Fibroblast of lung (primary cell): ENCODE measurements at regions not wholly inside any gene's neighbourhood (a gene's known extent, or its start where the extent isn't known, plus 50 kb on each side); places are given as distances from the start of the nearest gene placed in this dataset.

ENCODE experiments used
- DNase-seq, 2 donors: peaks; one replicate each; pipeline versions ENCODE4 v3.0.0 to v3.0.0-alpha.2; 2010; ENCODE audit warnings: low read depth in 2 of 2
- H2AFZ ChIP-seq: 2 replicates; pipeline ENCODE4 v1.5.1; 2012; ENCODE audit warnings: low read length, control low read depth, inconsistent platforms
- H3K27ac ChIP-seq: 2 replicates; pipeline ENCODE4 v1.5.1; 2011; ENCODE audit warnings: low read length, control low read depth; ENCODE audit not compliant: insufficient read depth
- H3K27me3 ChIP-seq: 2 replicates; pipeline ENCODE4 v1.5.1; 2011; ENCODE audit warnings: mild to moderate bottlenecking, low read length; ENCODE audit not compliant: control insufficient read depth, insufficient read depth
- H3K36me3 ChIP-seq: 2 replicates; pipeline ENCODE4 v1.5.1; 2011; ENCODE audit warnings: low read length; ENCODE audit not compliant: control insufficient read depth, insufficient read depth
- H3K4me1 ChIP-seq: 2 replicates; pipeline ENCODE4 v1.5.1; 2011; ENCODE audit warnings: low read length; ENCODE audit not compliant: control insufficient read depth, insufficient read depth; ENCODE audit errors: extremely low read depth
- H3K4me2 ChIP-seq: 2 replicates; pipeline ENCODE4 v1.5.1; 2011; ENCODE audit warnings: low read length, control low read depth; ENCODE audit not compliant: insufficient read depth; ENCODE audit errors: extremely low read depth
- H3K4me3 ChIP-seq, 4 experiments: fragments of 200-600 bp in 1 of 4; sonication (generic) in 1 of 4; replicated peaks in 1 of 4; 2 replicates each; pipeline ENCODE4 v1.5.1; 2011 to 2016; ENCODE audit warnings: low read length in 4 of 4, low read depth in 3 of 4, mild to moderate bottlenecking in 3 of 4, control low read depth in 2 of 4, inconsistent platforms in 1 of 4, mixed read lengths in 1 of 4; ENCODE audit not compliant: insufficient read depth in 1 of 4; ENCODE audit errors: control extremely low read depth in 1 of 4
- H3K79me2 ChIP-seq: 2 replicates; pipeline ENCODE4 v1.5.1; 2012; ENCODE audit warnings: mild to moderate bottlenecking, low read length, inconsistent platforms; ENCODE audit not compliant: control insufficient read depth, insufficient read depth
- H3K9ac ChIP-seq: 2 replicates; pipeline ENCODE4 v1.5.1; 2011; ENCODE audit warnings: mild to moderate bottlenecking, low read length, control low read depth; ENCODE audit not compliant: insufficient read depth
- H3K9me3 ChIP-seq: 2 replicates; pipeline ENCODE4 v1.5.1; 2012; ENCODE audit warnings: low read depth, low read length; ENCODE audit not compliant: control insufficient read depth, insufficient read depth
- H4K20me1 ChIP-seq: 2 replicates; pipeline ENCODE4 v1.5.1; 2011; ENCODE audit warnings: low read length; ENCODE audit not compliant: control insufficient read depth, insufficient read depth; ENCODE audit errors: extremely low read depth
- CTCF ChIP-seq, 2 donors: IDR thresholded peaks in 1 of 2; conservative IDR thresholded peaks in 1 of 2; 1 replicate in 1 of 2; 2 replicates in 1 of 2; pipeline ENCODE4 v1.5.1; 2011 to 2012; ENCODE audit warnings: low read length in 2 of 2, control low read depth in 1 of 2, inconsistent platforms in 1 of 2, low read depth in 1 of 2, mild to moderate bottlenecking in 1 of 2
- EZH2 ChIP-seq: IDR thresholded peaks from 2 replicates; pipeline ENCODE4 v1.5.1; 2012; ENCODE audit warnings: low read length, control low read depth, mild to moderate bottlenecking; ENCODE audit errors: missing control alignments

DNA sequence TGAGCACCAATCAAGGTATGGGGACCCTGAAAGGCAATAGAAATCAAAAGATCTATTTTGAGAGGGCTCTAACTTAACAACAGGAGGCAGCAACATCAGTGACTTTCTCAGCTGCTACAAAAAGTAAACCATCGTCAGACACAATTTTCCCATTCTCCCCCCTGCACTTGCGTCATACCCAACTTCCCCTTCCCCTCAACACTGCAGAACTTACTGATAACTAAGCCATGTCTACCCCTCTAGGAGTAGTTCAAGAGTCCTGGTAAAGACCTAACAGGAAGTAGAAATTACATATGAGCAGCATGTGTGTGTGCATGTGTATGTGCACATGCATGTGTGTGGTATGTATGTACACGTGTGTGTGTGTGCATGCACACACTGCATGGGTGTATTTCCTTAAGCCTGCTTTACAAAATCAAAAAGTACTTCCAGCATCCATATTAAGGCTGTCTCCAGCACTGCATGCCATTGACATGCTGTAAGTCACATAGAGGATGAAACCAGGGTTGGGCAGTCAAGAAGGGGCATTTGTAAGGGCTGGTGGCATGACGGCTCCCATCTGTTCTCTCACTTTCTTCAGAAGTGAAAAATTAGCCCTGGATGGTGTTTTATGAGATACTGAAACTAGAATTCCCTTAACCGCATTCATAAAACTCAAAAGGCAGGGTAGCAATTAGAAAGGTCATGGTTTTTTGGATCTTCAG is 460.1 kb upstream of the RUNX1 start:
- Histone ChIP-seq H3K9me3 (no peaks in the 10 kb centered on the region), H3K36me3 (no peaks in the 10 kb centered on the region), H3K4me3 (no peak overlapping the region), H3K9ac (no peak overlapping the region), H3K79me2 (no peaks in the 10 kb centered on the region), H2AFZ (no peak overlapping the region), H3K27me3 (no peaks in the 10 kb centered on the region), H3K4me2 (no peak overlapping the region), H3K27ac (no peak overlapping the region), H3K4me1 (no peaks in the 10 kb centered on the region), H4K20me1 (no peaks in the 10 kb centered on the region)
- DNase-seq, result no peak
- TF ChIP-seq CTCF (conservative IDR thresholded peaks at IDR 0.05 in 1 of 2, IDR thresholded peaks at IDR 0.05 in 1 of 2; ENCODE audit: low read depth in 1 of 2, low read length in 2 of 2) (no peak), EZH2 (no peak)

DNA sequence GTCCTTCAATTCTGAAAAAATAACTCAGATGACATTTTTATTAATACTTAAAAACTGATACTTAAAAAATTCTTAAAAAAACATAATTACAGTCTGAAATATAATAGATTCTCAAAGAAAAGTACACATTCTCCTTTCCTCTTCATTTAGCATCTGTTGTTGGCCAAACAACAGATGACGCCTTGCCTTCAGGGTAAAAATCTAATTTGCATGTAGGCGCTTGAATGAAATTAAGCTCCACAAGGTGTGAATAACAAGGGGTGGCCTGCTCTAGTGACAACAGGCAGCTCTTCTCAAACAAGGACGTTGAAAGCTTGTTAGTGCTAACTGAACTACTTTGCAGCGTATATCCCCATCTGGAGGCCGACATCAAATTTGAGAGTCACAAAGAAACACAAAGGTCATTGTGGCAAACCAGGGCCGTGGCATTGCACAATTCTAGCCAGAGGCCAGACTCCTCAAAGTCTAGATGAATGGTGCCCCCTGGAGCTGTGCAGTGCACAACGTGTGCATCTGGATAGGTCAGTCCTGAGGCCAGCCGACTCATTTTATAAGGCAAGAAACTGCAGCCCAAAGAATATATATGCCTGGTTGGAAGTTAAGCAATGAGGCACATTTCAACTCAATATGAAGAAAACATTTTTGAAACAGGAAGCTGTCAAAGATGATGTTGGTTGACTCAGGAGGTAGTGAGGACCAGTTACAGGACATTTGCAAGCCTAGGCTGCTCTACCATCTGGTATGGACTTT is 459.2 kb upstream of the RUNX1 start:
- Histone ChIP-seq H3K27me3 (no peaks in the 10 kb centered on the region), H2AFZ (no peak overlapping the region), H3K9me3 (no peaks in the 10 kb centered on the region), H4K20me1 (no peaks in the 10 kb centered on the region), H3K9ac (no peak overlapping the region), H3K4me1 (no peaks in the 10 kb centered on the region), H3K4me2 (no peak overlapping the region), H3K4me3 (no peak overlapping the region), H3K79me2 (no peaks in the 10 kb centered on the region), H3K36me3 (no peaks in the 10 kb centered on the region), H3K27ac (no peak overlapping the region)
- TF ChIP-seq CTCF (conservative IDR thresholded peaks at IDR 0.05 in 1 of 2, IDR thresholded peaks at IDR 0.05 in 1 of 2; ENCODE audit: low read depth in 1 of 2, low read length in 2 of 2) (peak; percentile 18 to 45), EZH2 (no peak)
- peak; percentile 72 to 93 for DNase-seq

GRCh38 chr21:35507181-35507759 is 458.2 kb upstream of the RUNX1 start:
- Histone ChIP-seq H3K36me3 (no peaks in the 10 kb centered on the region), H3K4me2 (no peak overlapping the region), H3K4me1 (no peaks in the 10 kb centered on the region), H3K9ac (no peak overlapping the region), H3K27ac (no peak overlapping the region), H4K20me1 (no peaks in the 10 kb centered on the region), H3K4me3 (no peak overlapping the region), H3K9me3 (no peaks in the 10 kb centered on the region), H3K27me3 (no peaks in the 10 kb centered on the region), H3K79me2 (no peaks in the 10 kb centered on the region), H2AFZ (no peak overlapping the region)
- TF ChIP-seq CTCF (conservative IDR thresholded peaks at IDR 0.05 in 1 of 2, IDR thresholded peaks at IDR 0.05 in 1 of 2; ENCODE audit: low read depth in 1 of 2, low read length in 2 of 2) (no peak), EZH2 (no peak)
- DNase-seq, result no peak
